B cell (primary cell): ENCODE measurements at regions not wholly inside any gene's neighbourhood (a gene's known extent, or its start where the extent isn't known, plus 50 kb on each side); places are given as distances from the start of the nearest gene placed in this dataset.

Source experiments
- ATAC-seq: fragments of 200-7000 bp; cut with Tn5 transposase; one replicate; pipeline ENCODE4 v1.10.0; 2021; ENCODE audit warnings: low read depth, mild to moderate bottlenecking, moderate number of reproducible peaks, moderate library complexity
- CTCF ChIA-PET: fragments of 350-600 bp; sonication (Branson Sonifier 250); formaldehyde crosslinking; loops from one replicate; lab custom pipeline; 2021; ENCODE audit warnings: antibody characterized with exemption, inconsistent platforms; lab: Charles Lee
- POLR2A ChIA-PET: fragments of 350-600 bp; sonication (Branson Sonifier 250); formaldehyde crosslinking; loops from one replicate; lab custom pipeline; 2021; ENCODE audit warnings: antibody characterized with exemption; lab: Charles Lee
- DNase-seq: peaks from one replicate; pipeline ENCODE4 v3.0.0; 2013
- H2AFZ ChIP-seq: 2 replicates; pipeline ENCODE4 v1.6.1; 2012; ENCODE audit warnings: mild to moderate bottlenecking, low read depth, low read length; ENCODE audit not compliant: insufficient read depth, poor library complexity, severe bottlenecking
- H3K27ac ChIP-seq, 2 donors: 1 replicate in 1 of 2; 2 replicates in 1 of 2; pipeline ENCODE4 v1.5.1; 2012 to 2013; ENCODE audit warnings: low read length in 2 of 2, mild to moderate bottlenecking in 2 of 2, moderate library complexity in 1 of 2
- H3K27me3 ChIP-seq, 4 experiments: fragments of 200-600 bp in 1 of 4; sonication (generic) in 1 of 4; replicated peaks in 1 of 4; 1 replicate in 2 of 4; 2 replicates in 2 of 4; pipeline versions ENCODE4 v1.6.1 to v1.7.0; 2013 to 2016; ENCODE audit warnings: low read length in 3 of 4, mild to moderate bottlenecking in 2 of 4, mixed read lengths in 1 of 4, moderate library complexity in 1 of 4; ENCODE audit not compliant: insufficient read depth in 4 of 4, control insufficient read depth in 3 of 4; ENCODE audit errors: control extremely low read depth in 1 of 4
- H3K36me3 ChIP-seq, 2 experiments: replicated peaks in 1 of 2; 1 replicate in 1 of 2; 2 replicates in 1 of 2; pipeline versions ENCODE4 v1.6.1 to v1.7.1; 2013; ENCODE audit warnings: low read length in 1 of 2; ENCODE audit not compliant: insufficient read depth in 2 of 2, control insufficient read depth in 1 of 2; ENCODE audit errors: control extremely low read depth in 1 of 2, extremely low read depth in 1 of 2
- H3K4me1 ChIP-seq, 2 donors: fragments of 200-600 bp in 1 of 2; sonication (generic) in 1 of 2; 1 replicate in 1 of 2; 2 replicates in 1 of 2; pipeline versions ENCODE4 v1.5.1 to v1.6.1; 2013 to 2017; ENCODE audit warnings: low read length in 2 of 2; ENCODE audit not compliant: control insufficient read depth in 2 of 2, insufficient read depth in 2 of 2
- H3K4me2 ChIP-seq: replicated peaks from 2 replicates; pipeline ENCODE3; 2012; ENCODE audit warnings: mild to moderate bottlenecking, low read depth, low read length; ENCODE audit not compliant: poor library complexity, severe bottlenecking
- H3K4me3 ChIP-seq, 5 experiments: fragments of 200-600 bp in 1 of 5; sonication (generic) in 1 of 5; 1 replicate in 3 of 5; 2 replicates in 2 of 5; pipeline versions ENCODE4 v1.5.1 to v1.7.0; 2011 to 2016; ENCODE audit warnings: low read length in 4 of 5, mild to moderate bottlenecking in 4 of 5, low read depth in 2 of 5, control low read depth in 1 of 5, moderate library complexity in 1 of 5; ENCODE audit not compliant: insufficient read depth in 1 of 5; ENCODE audit errors: control extremely low read depth in 1 of 5, extremely low read depth in 1 of 5
- H3K79me2 ChIP-seq: fragments of 200-600 bp; sonication (generic); one replicate; pipeline ENCODE4 v1.6.0; 2016; ENCODE audit warnings: low read length; ENCODE audit not compliant: control insufficient read depth, insufficient read depth
- H3K9ac ChIP-seq: fragments of 200-600 bp; sonication (generic); 2 replicates; pipeline ENCODE4 v1.6.1; 2017; ENCODE audit warnings: mild to moderate bottlenecking, low read length, moderate library complexity
- H3K9me3 ChIP-seq, 3 donors: one replicate each; pipeline versions ENCODE4 v1.6.1 to v1.7.1; 2013; ENCODE audit warnings: low read length in 2 of 3; ENCODE audit not compliant: control insufficient read depth in 2 of 3, insufficient read depth in 1 of 3; ENCODE audit errors: control extremely low read depth in 1 of 3
- H4K20me1 ChIP-seq: 2 replicates; pipeline ENCODE4 v1.6.0; 2012; ENCODE audit warnings: mild to moderate bottlenecking, low read length; ENCODE audit not compliant: insufficient read depth, control insufficient read depth, poor library complexity, severe bottlenecking
- H3K27ac Mint-ChIP-seq: one replicate; pipeline ENCODE4 v1.8.0; 2021; ENCODE audit warnings: mixed read lengths
- H3K27me3 Mint-ChIP-seq: one replicate; pipeline ENCODE4 v1.8.0; 2021; ENCODE audit warnings: mixed read lengths
- H3K4me1 Mint-ChIP-seq: one replicate; pipeline ENCODE4 v1.8.0; 2021; ENCODE audit warnings: mixed read lengths
- H3K4me3 Mint-ChIP-seq: one replicate; pipeline ENCODE4 v1.8.0; 2021; ENCODE audit warnings: mixed read lengths
- H3K9me3 Mint-ChIP-seq: one replicate; pipeline ENCODE4 v1.8.0; 2022; ENCODE audit warnings: mixed read lengths; ENCODE audit not compliant: insufficient read depth
- CTCF ChIP-seq: fragments of 200-600 bp; IDR thresholded peaks from one replicate; pipeline ENCODE4 v1.8.0; 2022; ENCODE audit warnings: antibody characterized with exemption, mild to moderate bottlenecking
- EZH2 ChIP-seq: IDR thresholded peaks from 2 replicates; pipeline ENCODE4 v1.6.1; 2012; ENCODE audit warnings: borderline replicate concordance, low read depth, mild to moderate bottlenecking, moderate library complexity, low read length; ENCODE audit not compliant: insufficient read depth, poor library complexity, severe bottlenecking
- WGBS: methylation state at CpG from one replicate; pipeline ENCODE4 v1.1.5; 2013; ENCODE audit warnings: missing lambda C conversion rate; ENCODE audit not compliant: insufficient coverage; 5-methylcytosine and 5-hydroxymethylcytosine counted together
- intact Hi-C: fragments of 100-400 bp; cut with micrococcal nuclease; formaldehyde crosslinking; loops from one replicate; pipeline ENCODE4 v1.10.0; 2022

GRCh38 chr10:28996947-28997551, 291.8 kb upstream of the LYZL1 start:
- H3K79me2 ChIP-seq: no peaks in the 10 kb centered on the region
- no peaks in the 10 kb centered on the region for H3K36me3 ChIP-seq
- H3K27me3 ChIP-seq: no peaks in the 10 kb centered on the region
- no peak for DNase-seq
- H3K4me3 Mint-ChIP-seq: no peak overlapping the region
- no peak overlapping the region for H2AFZ ChIP-seq
- WGBS: 90% methylated on average over 3 of the region's 6 CpGs
- ChIA-PET POLR2A (no interaction called here), CTCF (no interaction called here)
- H3K9me3 Mint-ChIP-seq: no peaks in the 10 kb centered on the region
- H3K4me2 ChIP-seq: no peak overlapping the region
- no peak overlapping the region for H3K27ac Mint-ChIP-seq
- intact Hi-C loops: no loop called here
- H3K27me3 Mint-ChIP-seq: no peaks in the 10 kb centered on the region
- no peak overlapping the region for H3K27ac ChIP-seq
- ATAC-seq: no peak
- no peaks in the 10 kb centered on the region for H4K20me1 ChIP-seq
- H3K9ac ChIP-seq: no peak overlapping the region
- H3K9me3 ChIP-seq: no peaks in the 10 kb centered on the region
- H3K4me3 ChIP-seq: no peak overlapping the region
- no peak for TF ChIP-seq EZH2
- TF ChIP-seq CTCF: no peak
- no peaks in the 10 kb centered on the region for H3K4me1 Mint-ChIP-seq
- H3K4me1 ChIP-seq: no peaks in the 10 kb centered on the region

- ATAC-seq (no peak), DNase-seq (no peak)
- H2AFZ ChIP-seq: no peak overlapping the region
- no peaks in the 10 kb centered on the region for H3K9me3 Mint-ChIP-seq
- WGBS: 91% methylated on average over 6 of the region's 6 CpGs
- H3K4me3 ChIP-seq: no peak overlapping the region
- H3K27me3 Mint-ChIP-seq: no peaks in the 10 kb centered on the region
- no peak overlapping the region for H3K9ac ChIP-seq
- no peaks in the 10 kb centered on the region for H3K27me3 ChIP-seq
- no peak overlapping the region for H3K4me3 Mint-ChIP-seq
- H3K27ac Mint-ChIP-seq: no peak overlapping the region
- ChIA-PET POLR2A (no interaction called here), CTCF (no interaction called here)
- peaks cover 0 to 4% (median 0%) of the 10 kb centered on the region in 3 donors for H3K9me3 ChIP-seq
- H3K4me1 Mint-ChIP-seq: no peaks in the 10 kb centered on the region
- no peaks in the 10 kb centered on the region for H3K79me2 ChIP-seq
- no peaks in the 10 kb centered on the region for H3K4me1 ChIP-seq
- no peak for TF ChIP-seq EZH2
- no peak for TF ChIP-seq CTCF
- H3K36me3 ChIP-seq: no peaks in the 10 kb centered on the region
- H4K20me1 ChIP-seq: no peaks in the 10 kb centered on the region
- no peak overlapping the region for H3K4me2 ChIP-seq
- intact Hi-C loops: no loop called here
- no peak overlapping the region for H3K27ac ChIP-seq
Measured at GRCh38 chr10:28997734-28998133, 291.1 kb upstream of the LYZL1 start.
